ENCODE measurements at regions not wholly inside any gene's neighbourhood (a gene's known extent, or its start where the extent isn't known, plus 50 kb on each side); places are given as distances from the start of the nearest gene placed in this dataset.

DNA sequence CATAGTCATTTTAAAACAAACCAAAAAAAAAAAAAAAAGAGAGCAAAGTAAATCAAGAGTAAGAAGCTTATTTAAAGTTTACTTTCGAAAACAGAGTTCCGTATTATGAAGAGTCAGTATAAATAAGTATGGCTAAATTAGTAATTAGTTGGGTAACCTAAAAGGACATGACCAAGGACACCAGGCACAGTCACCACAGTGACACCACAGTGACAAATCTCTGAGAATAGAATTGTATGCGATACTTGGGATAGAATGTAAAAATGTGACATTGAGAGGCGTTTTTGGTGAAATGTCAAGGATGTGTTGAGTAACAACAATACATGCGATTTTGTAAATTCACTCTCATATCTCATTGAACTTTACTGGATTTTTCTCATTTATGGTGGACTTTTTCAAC lies 150.9 kb upstream of the SPEF2 start:
- Histone ChIP-seq H3K4me1 (no peaks in the 10 kb centered on the region), H3K4me3 (no peak overlapping the region), H3K36me3 (no peaks in the 10 kb centered on the region), H3K27me3 (no peaks in the 10 kb centered on the region), H3K27ac (no peak overlapping the region), H3K9me3 (no peaks in the 10 kb centered on the region)
- TF ChIP-seq POLR2A (IDR thresholded peaks at IDR 0.05), result no peak
- TF ChIP-seq, protein P1, sequence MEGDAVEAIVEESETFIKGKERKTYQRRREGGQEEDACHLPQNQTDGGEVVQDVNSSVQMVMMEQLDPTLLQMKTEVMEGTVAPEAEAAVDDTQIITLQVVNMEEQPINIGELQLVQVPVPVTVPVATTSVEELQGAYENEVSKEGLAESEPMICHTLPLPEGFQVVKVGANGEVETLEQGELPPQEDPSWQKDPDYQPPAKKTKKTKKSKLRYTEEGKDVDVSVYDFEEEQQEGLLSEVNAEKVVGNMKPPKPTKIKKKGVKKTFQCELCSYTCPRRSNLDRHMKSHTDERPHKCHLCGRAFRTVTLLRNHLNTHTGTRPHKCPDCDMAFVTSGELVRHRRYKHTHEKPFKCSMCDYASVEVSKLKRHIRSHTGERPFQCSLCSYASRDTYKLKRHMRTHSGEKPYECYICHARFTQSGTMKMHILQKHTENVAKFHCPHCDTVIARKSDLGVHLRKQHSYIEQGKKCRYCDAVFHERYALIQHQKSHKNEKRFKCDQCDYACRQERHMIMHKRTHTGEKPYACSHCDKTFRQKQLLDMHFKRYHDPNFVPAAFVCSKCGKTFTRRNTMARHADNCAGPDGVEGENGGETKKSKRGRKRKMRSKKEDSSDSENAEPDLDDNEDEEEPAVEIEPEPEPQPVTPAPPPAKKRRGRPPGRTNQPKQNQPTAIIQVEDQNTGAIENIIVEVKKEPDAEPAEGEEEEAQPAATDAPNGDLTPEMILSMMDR (IDR thresholded peaks at IDR 0.05), result no peak
- no peak for TF ChIP-seq EP300 (IDR thresholded peaks at IDR 0.05)
- TF ChIP-seq POLR2AphosphoS5 (IDR thresholded peaks at IDR 0.05), result no peak
- no peak for ATAC-seq
- 91 to 100% methylated on average over 5 of the region's 5 CpGs for WGBS, 2 donors (ENCODE audit: low coverage in 1 of 2)

DNA sequence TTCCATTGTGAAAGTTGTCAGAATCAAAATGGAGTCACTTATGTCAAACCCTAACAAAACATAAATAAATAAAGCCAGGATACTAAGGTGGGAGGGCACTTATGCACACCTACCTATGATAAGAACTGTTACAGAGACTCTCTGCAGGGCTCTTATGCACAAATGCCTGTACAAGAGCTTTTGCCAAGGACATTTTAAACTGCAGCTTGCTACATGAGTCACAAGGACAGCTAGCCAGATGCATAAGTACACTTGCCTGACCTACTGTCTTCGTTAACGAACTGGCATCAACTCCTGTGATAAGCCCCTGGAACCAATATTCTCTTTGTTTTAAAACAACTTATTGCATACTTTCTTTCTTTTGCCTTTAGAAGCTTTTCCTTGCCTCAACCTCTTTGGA lies 152.9 kb upstream of the SPEF2 start:
- H3K4me1 ChIP-seq, result no peaks in the 10 kb centered on the region
- H3K27me3 ChIP-seq, result no peaks in the 10 kb centered on the region
- H3K9me3 ChIP-seq, result no peaks in the 10 kb centered on the region
- no peak for ATAC-seq
- H3K27ac ChIP-seq, result no peak overlapping the region
- H3K4me3 ChIP-seq, result no peak overlapping the region
- WGBS, 2 donors (ENCODE audit: low coverage in 1 of 2), result 74 to 80% methylated on average over 2 of the region's 2 CpGs
- TF ChIP-seq POLR2A (IDR thresholded peaks at IDR 0.05) (no peak), POLR2AphosphoS5 (IDR thresholded peaks at IDR 0.05) (no peak), EP300 (IDR thresholded peaks at IDR 0.05) (no peak)
- TF ChIP-seq, protein P1 (IDR thresholded peaks at IDR 0.05), result no peak
- no peaks in the 10 kb centered on the region for H3K36me3 ChIP-seq

DNA sequence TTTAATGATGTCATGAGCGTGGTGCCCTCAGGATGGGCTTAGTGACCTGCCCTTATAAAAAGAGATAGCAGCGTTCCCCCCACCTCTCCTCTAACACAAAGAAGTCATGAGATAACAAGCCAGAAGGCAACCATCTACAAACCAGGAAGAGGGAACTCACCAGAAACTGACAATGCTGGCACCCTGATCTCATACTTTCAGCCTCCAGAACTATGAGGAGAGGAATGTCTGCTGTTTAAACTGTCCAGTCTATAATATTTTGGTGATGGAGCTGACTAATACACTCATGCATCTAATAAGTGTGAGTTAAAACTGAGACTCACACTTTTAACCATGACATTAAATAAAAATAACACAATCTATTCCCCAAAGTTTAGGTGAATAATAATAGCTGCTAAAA lies 156.1 kb upstream of the SPEF2 start:
- Histone ChIP-seq H3K36me3 (no peaks in the 10 kb centered on the region), H3K4me1 (no peaks in the 10 kb centered on the region), H3K4me3 (no peak overlapping the region), H3K27ac (no peak overlapping the region), H3K27me3 (no peaks in the 10 kb centered on the region), H3K9me3 (peaks cover 0 to 14% (median 0%) of the 10 kb centered on the region in 3 donors)
- TF ChIP-seq EP300 (IDR thresholded peaks at IDR 0.05), result no peak
- TF ChIP-seq, protein P1 (IDR thresholded peaks at IDR 0.05), result no peak
- no peak for TF ChIP-seq POLR2A (IDR thresholded peaks at IDR 0.05)
- TF ChIP-seq POLR2AphosphoS5 (IDR thresholded peaks at IDR 0.05), result no peak
- WGBS, 2 donors (ENCODE audit: low coverage in 1 of 2), result 85% methylated on average over 2 of the region's 2 CpGs; no CpG with 5 or more reads in 1 of the 2 donors
- ATAC-seq, result no peak

DNA sequence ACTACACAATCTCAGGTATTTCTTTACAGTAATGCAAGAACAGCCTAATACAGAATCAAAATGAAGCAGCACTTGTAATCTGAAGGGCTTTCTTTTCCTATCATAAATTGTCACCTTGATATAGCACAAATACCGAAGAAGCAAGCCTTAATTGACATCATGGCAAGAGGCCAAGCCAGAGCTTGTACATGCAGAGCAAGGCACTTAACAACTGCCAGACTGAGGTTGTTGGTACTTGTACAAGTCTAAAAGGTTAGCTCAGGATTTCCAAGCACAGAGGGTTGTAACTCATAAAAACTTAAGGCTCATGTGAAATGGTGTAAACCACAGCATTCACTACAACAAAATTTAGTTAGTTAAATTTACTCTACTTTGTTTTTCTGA lies 158.8 kb upstream of the SPEF2 start:
- WGBS, 2 donors (ENCODE audit: low coverage in 1 of 2), result 14 to 20% methylated on average over 1 of the region's 1 CpG
- no peak overlapping the region for H3K4me3 ChIP-seq
- no peaks in the 10 kb centered on the region for H3K36me3 ChIP-seq
- TF ChIP-seq, protein P1 (IDR thresholded peaks at IDR 0.05), result no peak
- TF ChIP-seq POLR2AphosphoS5 (IDR thresholded peaks at IDR 0.05) (no peak), EP300 (IDR thresholded peaks at IDR 0.05) (no peak), POLR2A (IDR thresholded peaks at IDR 0.05) (no peak)
- ATAC-seq, result no peak
- no peak overlapping the region for H3K27ac ChIP-seq
- H3K9me3 ChIP-seq, result peaks cover 0 to 20% (median 0%) of the 10 kb centered on the region in 3 donors
- no peaks in the 10 kb centered on the region for H3K4me1 ChIP-seq
- no peaks in the 10 kb centered on the region for H3K27me3 ChIP-seq

DNA sequence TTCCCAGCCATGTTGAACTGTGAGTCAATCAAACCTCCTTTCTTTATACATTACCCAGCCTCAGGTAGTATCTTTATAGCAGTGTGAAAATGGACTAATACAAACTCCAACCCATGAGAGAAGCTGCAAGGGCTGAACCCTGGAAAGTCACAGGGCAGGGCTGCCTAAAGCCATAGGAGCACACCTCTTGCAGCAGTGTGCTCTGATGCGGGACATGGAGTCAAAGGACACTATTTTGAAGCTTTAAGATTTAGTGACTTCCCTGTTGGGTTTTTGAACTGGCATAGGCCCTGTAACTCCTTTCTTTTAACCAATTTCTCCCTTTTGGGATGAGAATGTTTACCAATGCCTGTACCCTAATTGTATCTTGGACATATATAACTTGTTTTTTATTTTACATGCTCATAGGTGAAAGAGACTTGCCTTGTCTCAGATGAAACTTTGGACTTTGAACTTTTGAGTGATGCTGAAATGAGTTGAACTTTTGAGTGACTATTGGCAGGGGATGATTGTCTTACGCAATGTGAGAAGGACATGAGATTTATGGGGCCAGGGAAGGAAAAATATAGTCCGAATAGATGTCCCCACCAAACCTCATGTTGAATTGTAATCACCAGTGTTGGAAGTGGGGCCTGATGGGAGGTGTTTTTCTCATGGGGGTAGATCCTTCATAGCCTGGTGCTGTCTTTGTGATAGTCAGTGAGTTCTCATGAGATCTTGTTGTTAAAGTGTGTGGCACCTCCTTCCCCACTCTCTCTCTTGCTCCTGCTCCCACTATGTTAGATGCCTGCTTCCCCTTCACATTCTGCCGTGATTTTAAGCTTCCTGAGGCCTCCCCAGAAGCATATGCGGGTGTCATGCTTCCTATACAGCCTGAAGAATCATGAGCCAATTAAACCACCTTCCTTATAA lies 159.5 kb upstream of the SPEF2 start:
- no peaks in the 10 kb centered on the region for H3K36me3 ChIP-seq
- H3K27me3 ChIP-seq, result no peaks in the 10 kb centered on the region
- no peaks in the 10 kb centered on the region for H3K4me1 ChIP-seq
- WGBS, 2 donors (ENCODE audit: low coverage in 1 of 2), result 71 to 80% methylated on average over 3 to 4 of the region's 5 CpGs
- TF ChIP-seq POLR2AphosphoS5 (IDR thresholded peaks at IDR 0.05) (no peak), EP300 (IDR thresholded peaks at IDR 0.05) (no peak), POLR2A (IDR thresholded peaks at IDR 0.05) (no peak)
- TF ChIP-seq, protein P1 (IDR thresholded peaks at IDR 0.05), result no peak
- peaks cover 0 to 20% (median 0%) of the 10 kb centered on the region in 3 donors for H3K9me3 ChIP-seq
- no peak overlapping the region for H3K4me3 ChIP-seq
- no peak for ATAC-seq
- no peak overlapping the region for H3K27ac ChIP-seq
